ENCODE measurements at regions not wholly inside any gene's neighbourhood (a gene's known extent, or its start where the extent isn't known, plus 50 kb on each side); places are given as distances from the start of the nearest gene placed in this dataset.

- Mint-ChIP-seq H3K4me1 (ENCODE audit: low read depth) (peaks cover 72% of the 10 kb centered on the region), H3K27ac (ENCODE audit: unreplicated experiment) (no peak overlapping the region), H3K36me3 (ENCODE audit: low read depth) (peaks cover 2% of the 10 kb centered on the region), H3K27me3 (ENCODE audit: low read depth) (no peaks in the 10 kb centered on the region), H3K4me3 (ENCODE audit: unreplicated experiment) (no peak overlapping the region), H3K9me3 (ENCODE audit: low read depth) (peaks cover 3% of the 10 kb centered on the region)
- TF ChIP-seq CTCF (IDR thresholded peaks at IDR 0.05), result no peak
- no peak for DNase-seq (ENCODE audit: low spot score)
Observed at GRCh38 chr20:10987651-10988383, 314.0 kb upstream of the JAG1 start.

GRCh38 chr20:10990625-10991382, 317.0 kb upstream of the JAG1 start:
- H3K36me3 Mint-ChIP-seq (ENCODE audit: low read depth), result peaks cover 2% of the 10 kb centered on the region
- peaks cover 55% of the 10 kb centered on the region for H3K4me1 Mint-ChIP-seq (ENCODE audit: low read depth)
- DNase-seq (ENCODE audit: low spot score), result no peak
- TF ChIP-seq CTCF (IDR thresholded peaks at IDR 0.05), result no peak
- H3K4me3 Mint-ChIP-seq (ENCODE audit: unreplicated experiment), result no peak overlapping the region
- H3K27me3 Mint-ChIP-seq (ENCODE audit: low read depth), result no peaks in the 10 kb centered on the region
- no peak overlapping the region for H3K27ac Mint-ChIP-seq (ENCODE audit: unreplicated experiment)
- H3K9me3 Mint-ChIP-seq (ENCODE audit: low read depth), result peaks cover 2% of the 10 kb centered on the region

- no peak for DNase-seq (ENCODE audit: low spot score)
- Mint-ChIP-seq H3K27me3 (ENCODE audit: low read depth) (no peaks in the 10 kb centered on the region), H3K36me3 (ENCODE audit: low read depth) (peaks cover 2% of the 10 kb centered on the region), H3K27ac (ENCODE audit: unreplicated experiment) (peak overlapping the region; percentile 62), H3K4me1 (ENCODE audit: low read depth) (peaks cover 35% of the 10 kb centered on the region), H3K4me3 (ENCODE audit: unreplicated experiment) (no peak overlapping the region), H3K9me3 (ENCODE audit: low read depth) (peaks cover 2% of the 10 kb centered on the region)
- no peak for TF ChIP-seq CTCF (IDR thresholded peaks at IDR 0.05)
Observed at GRCh38 chr20:10992731-10993130, 318.9 kb upstream of the JAG1 start.

GRCh38 chr20:10994991-10995700, 321.3 kb upstream of the JAG1 start:
- H3K27ac Mint-ChIP-seq (ENCODE audit: unreplicated experiment), result peak overlapping the region; percentile 43

More at GRCh38 chr20:10994991-10995700, 321.3 kb upstream of the JAG1 start:
- peaks cover 2% of the 10 kb centered on the region for H3K36me3 Mint-ChIP-seq (ENCODE audit: low read depth)
- H3K9me3 Mint-ChIP-seq (ENCODE audit: low read depth), result peaks cover 2% of the 10 kb centered on the region
- H3K4me1 Mint-ChIP-seq (ENCODE audit: low read depth), result peaks cover 28% of the 10 kb centered on the region
- H3K4me3 Mint-ChIP-seq (ENCODE audit: unreplicated experiment), result no peak overlapping the region
- no peaks in the 10 kb centered on the region for H3K27me3 Mint-ChIP-seq (ENCODE audit: low read depth)
- no peak for TF ChIP-seq CTCF (IDR thresholded peaks at IDR 0.05)
- no peak for DNase-seq (ENCODE audit: low spot score)
